ENCODE measurements at regions not wholly inside any gene's neighbourhood (a gene's known extent, or its start where the extent isn't known, plus 50 kb on each side); places are given as distances from the start of the nearest gene placed in this dataset.
"Not testable (repeated sequence)": the region's sequence is repeated elsewhere in the genome, so short reads cannot be mapped to it uniquely, and the experiment has no call there.

DNA sequence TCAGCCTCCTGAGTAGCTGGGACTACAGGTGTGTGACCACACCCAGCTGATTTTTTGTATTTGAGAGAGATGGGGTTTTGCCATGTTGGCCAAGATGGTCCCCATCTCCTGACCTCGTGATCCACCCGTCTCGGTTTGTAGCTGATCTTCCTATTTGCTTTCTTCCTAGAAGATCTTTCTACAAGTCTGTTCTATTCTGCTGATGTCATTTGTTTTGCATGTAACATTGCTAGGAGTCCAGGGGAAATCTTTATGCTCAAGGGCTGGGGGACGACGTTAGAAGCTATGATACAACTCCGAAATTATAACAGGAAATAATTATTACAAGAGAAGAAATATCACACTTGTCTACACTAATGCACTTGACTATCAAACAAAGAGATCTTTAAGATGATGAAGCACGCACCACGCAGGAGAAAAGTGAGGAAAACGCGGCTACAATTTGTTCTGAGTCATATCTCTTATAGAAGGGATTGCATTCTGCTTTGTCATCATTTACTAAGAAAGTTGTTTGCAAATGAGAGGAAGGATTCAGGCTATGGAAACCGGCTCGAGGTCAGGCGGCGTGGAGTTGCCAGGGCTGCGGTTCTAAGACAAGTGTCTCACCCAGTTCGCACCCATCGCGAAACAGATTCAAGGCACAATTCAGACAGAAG is 103.0 kb upstream of the CARD11 start:
- in situ Hi-C loops (cut with MboI; ENCODE audit: low sequenced_read_pairs, unreplicated experiment) = no loop called here
- no peak for DNase-seq (ENCODE audit: low spot score)
- TF ChIP-seq, protein P1, sequence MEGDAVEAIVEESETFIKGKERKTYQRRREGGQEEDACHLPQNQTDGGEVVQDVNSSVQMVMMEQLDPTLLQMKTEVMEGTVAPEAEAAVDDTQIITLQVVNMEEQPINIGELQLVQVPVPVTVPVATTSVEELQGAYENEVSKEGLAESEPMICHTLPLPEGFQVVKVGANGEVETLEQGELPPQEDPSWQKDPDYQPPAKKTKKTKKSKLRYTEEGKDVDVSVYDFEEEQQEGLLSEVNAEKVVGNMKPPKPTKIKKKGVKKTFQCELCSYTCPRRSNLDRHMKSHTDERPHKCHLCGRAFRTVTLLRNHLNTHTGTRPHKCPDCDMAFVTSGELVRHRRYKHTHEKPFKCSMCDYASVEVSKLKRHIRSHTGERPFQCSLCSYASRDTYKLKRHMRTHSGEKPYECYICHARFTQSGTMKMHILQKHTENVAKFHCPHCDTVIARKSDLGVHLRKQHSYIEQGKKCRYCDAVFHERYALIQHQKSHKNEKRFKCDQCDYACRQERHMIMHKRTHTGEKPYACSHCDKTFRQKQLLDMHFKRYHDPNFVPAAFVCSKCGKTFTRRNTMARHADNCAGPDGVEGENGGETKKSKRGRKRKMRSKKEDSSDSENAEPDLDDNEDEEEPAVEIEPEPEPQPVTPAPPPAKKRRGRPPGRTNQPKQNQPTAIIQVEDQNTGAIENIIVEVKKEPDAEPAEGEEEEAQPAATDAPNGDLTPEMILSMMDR (IDR thresholded peaks at IDR 0.05; ENCODE audit: borderline replicate concordance, control extremely low read depth, extremely low read depth, insufficient read depth, missing control alignments) = no peak

DNA sequence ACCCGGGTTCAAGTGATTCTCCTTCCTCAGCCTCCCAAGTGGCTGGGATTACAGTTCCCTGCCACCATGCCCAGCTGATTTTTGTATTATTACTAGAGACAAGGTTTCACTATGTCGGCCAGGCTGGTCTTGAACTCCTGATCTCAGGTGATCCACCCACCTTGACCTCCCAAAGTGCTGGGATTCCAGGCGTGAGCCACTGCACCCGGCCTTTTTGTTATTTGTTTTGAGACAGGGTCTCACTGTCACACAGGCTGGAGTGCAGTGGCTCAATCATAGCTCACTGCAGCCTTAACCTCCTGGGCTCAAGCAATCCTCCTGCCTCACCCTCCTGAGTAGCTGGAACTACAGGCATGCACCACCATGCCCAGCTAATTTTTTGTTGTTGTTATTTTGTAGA is 104.8 kb upstream of the CARD11 start:
- DNase-seq (ENCODE audit: low spot score); in situ Hi-C loops (cut with MboI; ENCODE audit: low sequenced_read_pairs, unreplicated experiment): not testable (repeated sequence)

DNA sequence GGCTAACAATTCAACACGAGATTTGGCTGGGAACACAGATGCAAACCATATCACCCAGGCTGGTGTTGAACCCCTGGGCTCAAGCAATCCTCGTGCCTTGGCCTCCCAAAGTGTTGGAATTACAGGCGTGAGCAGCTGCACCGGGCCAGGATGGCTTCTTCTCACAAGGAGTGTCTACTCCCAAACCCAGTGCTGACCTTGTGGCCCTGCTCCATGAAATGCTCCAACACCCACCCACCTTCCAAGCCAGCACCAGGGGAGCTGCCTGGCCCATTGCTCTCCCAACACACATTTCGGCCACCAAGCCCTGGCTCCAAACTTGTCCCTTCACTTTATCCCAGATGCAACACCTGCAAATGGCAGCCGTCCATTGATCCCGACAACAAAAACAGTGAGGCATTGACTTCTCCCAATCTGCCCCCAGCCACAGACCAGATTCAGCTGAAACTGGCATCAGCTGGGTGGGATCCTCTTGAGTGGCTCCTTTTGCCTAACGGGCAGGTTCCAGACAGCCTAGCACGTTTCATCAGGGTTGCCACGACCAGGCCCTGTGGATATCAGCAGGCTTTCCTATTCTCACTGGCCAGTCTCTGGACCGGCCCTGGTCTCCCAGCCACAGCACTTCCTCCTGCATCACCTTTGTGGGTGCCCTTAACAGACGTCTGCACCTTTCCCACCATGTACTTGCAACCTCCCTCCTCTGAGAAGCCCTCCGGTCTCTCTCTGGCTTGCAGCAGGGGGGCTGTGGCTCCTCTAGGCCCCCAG is 105.7 kb upstream of the CARD11 start:
- in situ Hi-C loops (cut with MboI; ENCODE audit: low sequenced_read_pairs, unreplicated experiment) = no loop called here

DNA sequence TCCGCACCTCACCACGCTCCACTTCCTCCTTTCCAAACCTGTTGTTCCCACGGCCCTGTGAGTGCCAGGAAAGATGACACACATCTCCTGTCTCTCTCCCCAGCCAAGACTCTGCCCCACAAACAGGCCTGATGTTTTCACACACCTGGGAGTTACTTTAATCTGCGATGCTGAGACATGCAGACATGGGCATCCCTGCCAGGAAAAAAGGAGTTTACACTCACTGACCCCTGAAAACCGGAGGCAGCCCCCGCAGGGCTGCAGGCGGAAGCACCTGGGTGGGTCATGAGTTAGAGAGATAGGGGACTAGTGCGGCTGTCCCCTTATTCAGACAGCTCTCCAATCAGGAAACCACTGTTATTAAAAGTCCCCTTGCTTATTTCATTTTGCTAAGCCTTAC is 106.4 kb upstream of the CARD11 start:
- DNase-seq (ENCODE audit: low spot score) = no peak
- TF ChIP-seq, protein P1 (IDR thresholded peaks at IDR 0.05; ENCODE audit: borderline replicate concordance, control extremely low read depth, extremely low read depth, insufficient read depth, missing control alignments) = no peak
- in situ Hi-C loops (cut with MboI; ENCODE audit: low sequenced_read_pairs, unreplicated experiment) = loop anchor here (10.0 kb wide), 1 partner anchor 265 kb away; no protein-coding TSS in a partner anchor

More for the DNA sequence above, 105.7 kb upstream of the CARD11 start:
- TF ChIP-seq, protein P1 (IDR thresholded peaks at IDR 0.05; ENCODE audit: borderline replicate concordance, control extremely low read depth, extremely low read depth, insufficient read depth, missing control alignments) = no peak
- no peak for DNase-seq (ENCODE audit: low spot score)

DNA sequence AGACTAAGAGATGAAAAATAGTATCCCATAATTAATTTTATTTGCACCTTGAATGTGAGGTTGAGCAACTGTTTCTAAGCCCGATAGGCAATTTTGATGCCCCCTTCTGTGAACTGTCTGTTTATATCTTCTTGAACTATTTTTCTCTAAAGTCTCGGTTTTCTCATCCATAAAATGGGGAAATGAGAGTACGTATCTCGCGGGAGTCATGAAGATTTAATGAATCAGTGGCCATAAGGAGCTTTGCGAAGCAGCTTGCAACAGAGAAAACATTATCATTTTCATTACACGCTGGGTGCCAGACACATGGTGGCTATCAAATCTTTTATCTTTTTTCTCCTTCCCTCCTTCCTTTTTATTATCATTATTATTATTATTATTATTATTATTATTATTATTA is 108.1 kb upstream of the CARD11 start:
- TF ChIP-seq, protein P1 (IDR thresholded peaks at IDR 0.05; ENCODE audit: borderline replicate concordance, control extremely low read depth, extremely low read depth, insufficient read depth, missing control alignments) = no peak
- in situ Hi-C loops (cut with MboI; ENCODE audit: low sequenced_read_pairs, unreplicated experiment) = loop anchor here (10.0 kb wide), 1 partner anchor 267 kb away; no protein-coding TSS in a partner anchor

DNA sequence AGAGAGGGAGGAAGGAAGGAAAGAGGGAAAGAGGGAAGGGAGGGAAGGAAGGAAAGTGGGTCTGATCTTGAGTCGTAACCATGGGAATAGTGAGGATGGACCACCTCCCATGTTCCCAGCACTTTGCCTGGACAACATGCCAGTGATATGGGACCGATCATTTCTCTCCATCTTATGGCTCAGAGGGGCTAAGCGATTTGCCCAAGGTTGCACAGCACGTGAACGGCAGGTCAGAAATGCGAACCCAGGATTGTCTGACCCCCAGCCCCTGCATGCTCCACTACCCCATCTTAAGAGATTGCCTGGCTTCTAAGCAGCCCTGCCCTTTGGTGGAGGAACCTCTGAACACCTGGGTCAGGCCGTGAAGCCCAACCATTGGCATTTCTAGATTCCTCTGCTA is 109.0 kb upstream of the CARD11 start:
- TF ChIP-seq, protein P1 (IDR thresholded peaks at IDR 0.05; ENCODE audit: borderline replicate concordance, control extremely low read depth, extremely low read depth, insufficient read depth, missing control alignments) = no peak
- no peak for DNase-seq (ENCODE audit: low spot score)
- in situ Hi-C loops (cut with MboI; ENCODE audit: low sequenced_read_pairs, unreplicated experiment) = loop anchor here (10.0 kb wide), 1 partner anchor 268 kb away; no protein-coding TSS in a partner anchor

More for the DNA sequence above, 108.1 kb upstream of the CARD11 start:
- DNase-seq (ENCODE audit: low spot score) = no peak

DNA sequence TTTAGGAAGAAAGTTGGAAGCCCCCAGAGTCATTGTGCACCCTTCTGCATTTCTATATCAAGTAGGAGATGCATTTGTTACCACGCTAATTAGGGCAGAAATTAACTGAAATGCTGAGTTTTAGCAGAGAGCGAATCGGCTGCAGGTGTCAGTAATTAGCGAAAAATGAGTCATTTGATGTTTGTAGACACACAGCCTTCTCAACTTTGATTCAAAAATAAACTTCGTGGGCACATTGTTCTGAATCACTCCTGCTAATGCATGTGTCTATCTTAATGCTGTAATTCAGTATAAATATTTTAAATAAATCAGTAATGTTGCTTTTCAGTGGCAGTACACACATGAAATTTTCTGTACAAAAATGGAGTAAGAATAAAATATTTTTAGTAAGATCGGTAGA is 109.5 kb upstream of the CARD11 start:
- TF ChIP-seq, protein P1 (IDR thresholded peaks at IDR 0.05; ENCODE audit: borderline replicate concordance, control extremely low read depth, extremely low read depth, insufficient read depth, missing control alignments) = no peak
- DNase-seq (ENCODE audit: low spot score) = no peak
- in situ Hi-C loops (cut with MboI; ENCODE audit: low sequenced_read_pairs, unreplicated experiment) = loop anchor here (10.0 kb wide), 1 partner anchor 268 kb away; no protein-coding TSS in a partner anchor

All from GM13976 (cell line).